ENCODE measurements at regions not wholly inside any gene's neighbourhood (a gene's known extent, or its start where the extent isn't known, plus 50 kb on each side); places are given as distances from the start of the nearest gene placed in this dataset.

DNA sequence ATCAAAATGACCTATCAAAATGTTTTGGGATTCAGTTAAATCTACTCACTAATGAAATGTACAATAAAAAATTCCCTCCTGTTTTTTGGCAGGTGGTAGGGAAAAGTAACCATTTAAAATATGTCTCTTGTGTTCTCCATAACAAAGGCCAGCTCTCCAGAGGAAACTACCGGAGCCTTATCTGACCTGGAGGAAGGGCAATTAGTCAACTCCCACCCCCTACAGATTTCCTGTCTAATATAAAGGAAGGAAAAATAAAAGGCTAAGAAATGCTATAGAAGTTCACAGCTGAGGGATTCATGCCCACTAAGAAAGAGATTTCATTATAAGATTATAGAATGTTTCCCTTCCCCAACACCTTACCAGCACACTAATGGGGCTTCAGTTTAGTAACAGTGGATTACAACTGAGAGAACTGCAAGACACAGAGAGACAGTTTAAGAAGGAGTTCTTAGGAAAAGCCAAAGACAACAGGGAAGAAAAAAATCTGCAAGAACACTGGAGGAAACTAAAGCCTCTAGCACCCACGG is 376.5 kb upstream of the KCNMB2 start:
- no peak overlapping the region for H3K27ac ChIP-seq (ENCODE audit: low read length)
- no peak overlapping the region for H3K4me2 ChIP-seq (ENCODE audit: low read length)

DNA sequence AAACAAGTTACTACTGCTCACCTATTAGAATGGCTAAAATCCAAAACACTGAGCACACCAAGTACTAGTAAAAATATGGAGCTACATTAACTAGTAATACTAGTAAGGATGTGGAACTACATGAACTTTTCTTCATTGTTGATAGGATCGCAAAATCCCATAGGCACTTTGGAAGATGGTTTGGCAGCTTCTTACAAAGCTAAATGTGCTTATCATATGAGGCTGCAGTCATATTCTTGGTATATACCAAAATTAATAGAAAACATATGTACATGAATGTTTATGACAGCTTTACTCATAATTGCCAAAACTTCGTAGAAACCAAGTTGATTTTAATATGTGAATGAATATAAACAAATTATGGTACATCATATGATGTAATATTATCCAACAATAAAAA is 366.8 kb upstream of the KCNMB2 start:
- Histone ChIP-seq H3K4me2 (ENCODE audit: low read length) (no peak overlapping the region), H3K79me2 (replicated peaks; ENCODE audit: insufficient read depth, low read length) (no peaks in the 10 kb centered on the region), H3F3A (ENCODE audit: insufficient read depth, low read length, poor library complexity, severe bottlenecking) (no peaks in the 10 kb centered on the region), H3K9me2 (ENCODE audit: insufficient read depth, low read length) (no peaks in the 10 kb centered on the region), H3K27ac (ENCODE audit: low read length) (no peak overlapping the region), H3K9ac (ENCODE audit: low read length) (no peak overlapping the region), H2AFZ (ENCODE audit: low read depth, low read length) (no peak overlapping the region), H3K9me3 (ENCODE audit: low read length) (no peaks in the 10 kb centered on the region), H3K27me3 (ENCODE audit: insufficient read depth, low read depth, low read length) (no peaks in the 10 kb centered on the region), H4K20me1 (ENCODE audit: insufficient read depth) (no peaks in the 10 kb centered on the region), H3K4me3 (ENCODE audit: low read length) (no peak overlapping the region), H3K36me3 (ENCODE audit: insufficient read depth, low read length) (no peaks in the 10 kb centered on the region)
- TF ChIP-seq, protein P1, sequence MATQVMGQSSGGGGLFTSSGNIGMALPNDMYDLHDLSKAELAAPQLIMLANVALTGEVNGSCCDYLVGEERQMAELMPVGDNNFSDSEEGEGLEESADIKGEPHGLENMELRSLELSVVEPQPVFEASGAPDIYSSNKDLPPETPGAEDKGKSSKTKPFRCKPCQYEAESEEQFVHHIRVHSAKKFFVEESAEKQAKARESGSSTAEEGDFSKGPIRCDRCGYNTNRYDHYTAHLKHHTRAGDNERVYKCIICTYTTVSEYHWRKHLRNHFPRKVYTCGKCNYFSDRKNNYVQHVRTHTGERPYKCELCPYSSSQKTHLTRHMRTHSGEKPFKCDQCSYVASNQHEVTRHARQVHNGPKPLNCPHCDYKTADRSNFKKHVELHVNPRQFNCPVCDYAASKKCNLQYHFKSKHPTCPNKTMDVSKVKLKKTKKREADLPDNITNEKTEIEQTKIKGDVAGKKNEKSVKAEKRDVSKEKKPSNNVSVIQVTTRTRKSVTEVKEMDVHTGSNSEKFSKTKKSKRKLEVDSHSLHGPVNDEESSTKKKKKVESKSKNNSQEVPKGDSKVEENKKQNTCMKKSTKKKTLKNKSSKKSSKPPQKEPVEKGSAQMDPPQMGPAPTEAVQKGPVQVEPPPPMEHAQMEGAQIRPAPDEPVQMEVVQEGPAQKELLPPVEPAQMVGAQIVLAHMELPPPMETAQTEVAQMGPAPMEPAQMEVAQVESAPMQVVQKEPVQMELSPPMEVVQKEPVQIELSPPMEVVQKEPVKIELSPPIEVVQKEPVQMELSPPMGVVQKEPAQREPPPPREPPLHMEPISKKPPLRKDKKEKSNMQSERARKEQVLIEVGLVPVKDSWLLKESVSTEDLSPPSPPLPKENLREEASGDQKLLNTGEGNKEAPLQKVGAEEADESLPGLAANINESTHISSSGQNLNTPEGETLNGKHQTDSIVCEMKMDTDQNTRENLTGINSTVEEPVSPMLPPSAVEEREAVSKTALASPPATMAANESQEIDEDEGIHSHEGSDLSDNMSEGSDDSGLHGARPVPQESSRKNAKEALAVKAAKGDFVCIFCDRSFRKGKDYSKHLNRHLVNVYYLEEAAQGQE (IDR thresholded peaks at IDR 0.05; ENCODE audit: borderline replicate concordance): no peak
- TF ChIP-seq, protein P2, sequence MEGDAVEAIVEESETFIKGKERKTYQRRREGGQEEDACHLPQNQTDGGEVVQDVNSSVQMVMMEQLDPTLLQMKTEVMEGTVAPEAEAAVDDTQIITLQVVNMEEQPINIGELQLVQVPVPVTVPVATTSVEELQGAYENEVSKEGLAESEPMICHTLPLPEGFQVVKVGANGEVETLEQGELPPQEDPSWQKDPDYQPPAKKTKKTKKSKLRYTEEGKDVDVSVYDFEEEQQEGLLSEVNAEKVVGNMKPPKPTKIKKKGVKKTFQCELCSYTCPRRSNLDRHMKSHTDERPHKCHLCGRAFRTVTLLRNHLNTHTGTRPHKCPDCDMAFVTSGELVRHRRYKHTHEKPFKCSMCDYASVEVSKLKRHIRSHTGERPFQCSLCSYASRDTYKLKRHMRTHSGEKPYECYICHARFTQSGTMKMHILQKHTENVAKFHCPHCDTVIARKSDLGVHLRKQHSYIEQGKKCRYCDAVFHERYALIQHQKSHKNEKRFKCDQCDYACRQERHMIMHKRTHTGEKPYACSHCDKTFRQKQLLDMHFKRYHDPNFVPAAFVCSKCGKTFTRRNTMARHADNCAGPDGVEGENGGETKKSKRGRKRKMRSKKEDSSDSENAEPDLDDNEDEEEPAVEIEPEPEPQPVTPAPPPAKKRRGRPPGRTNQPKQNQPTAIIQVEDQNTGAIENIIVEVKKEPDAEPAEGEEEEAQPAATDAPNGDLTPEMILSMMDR (IDR thresholded peaks at IDR 0.05; ENCODE audit: poor library complexity, severe bottlenecking): no peak
- TF ChIP-seq TAF1 (IDR thresholded peaks at IDR 0.05; ENCODE audit: low read depth) (no peak), EZH2 (IDR thresholded peaks at IDR 0.05; ENCODE audit: borderline replicate concordance, insufficient read depth, low read length, poor library complexity, severe bottlenecking) (no peak), SMC3 (conservative IDR thresholded peaks at IDR 0.05; ENCODE audit: poor library complexity) (no peak), EP300 (conservative IDR thresholded peaks at IDR 0.05; ENCODE audit: poor library complexity, severe bottlenecking) (no peak), POLR2AphosphoS5 (IDR thresholded peaks at IDR 0.05) (no peak), MXI1 (conservative IDR thresholded peaks at IDR 0.05; ENCODE audit: poor library complexity, severe bottlenecking) (no peak), RAD21 (conservative IDR thresholded peaks at IDR 0.05) (no peak)

More for the DNA sequence above, 376.5 kb upstream of the KCNMB2 start:
- no peak overlapping the region for H3K4me3 ChIP-seq (ENCODE audit: low read length)
- no peaks in the 10 kb centered on the region for H3K9me2 ChIP-seq (ENCODE audit: insufficient read depth, low read length)
- no peaks in the 10 kb centered on the region for H3K36me3 ChIP-seq (ENCODE audit: insufficient read depth, low read length)
- H3K9me3 ChIP-seq (ENCODE audit: low read length): no peaks in the 10 kb centered on the region
- H2AFZ ChIP-seq (ENCODE audit: low read depth, low read length): no peak overlapping the region
- no peaks in the 10 kb centered on the region for H3F3A ChIP-seq (ENCODE audit: insufficient read depth, low read length, poor library complexity, severe bottlenecking)
- H3K79me2 ChIP-seq (replicated peaks; ENCODE audit: insufficient read depth, low read length): no peaks in the 10 kb centered on the region
- H3K27me3 ChIP-seq (ENCODE audit: insufficient read depth, low read depth, low read length): peaks cover 5% of the 10 kb centered on the region
- no peak overlapping the region for H3K9ac ChIP-seq (ENCODE audit: low read length)
- TF ChIP-seq TAF1 (IDR thresholded peaks at IDR 0.05; ENCODE audit: low read depth) (no peak), RAD21 (conservative IDR thresholded peaks at IDR 0.05) (no peak), EP300 (conservative IDR thresholded peaks at IDR 0.05; ENCODE audit: poor library complexity, severe bottlenecking) (no peak), SMC3 (conservative IDR thresholded peaks at IDR 0.05; ENCODE audit: poor library complexity) (no peak), EZH2 (IDR thresholded peaks at IDR 0.05; ENCODE audit: borderline replicate concordance, insufficient read depth, low read length, poor library complexity, severe bottlenecking) (no peak), POLR2AphosphoS5 (IDR thresholded peaks at IDR 0.05) (no peak), MXI1 (conservative IDR thresholded peaks at IDR 0.05; ENCODE audit: poor library complexity, severe bottlenecking) (no peak)
- TF ChIP-seq, protein P2 (IDR thresholded peaks at IDR 0.05; ENCODE audit: poor library complexity, severe bottlenecking): no peak
- TF ChIP-seq, protein P1 (IDR thresholded peaks at IDR 0.05; ENCODE audit: borderline replicate concordance): no peak
- no peaks in the 10 kb centered on the region for H4K20me1 ChIP-seq (ENCODE audit: insufficient read depth)

Data from neural cell (in vitro differentiated cells).